ENCODE measurements at regions not wholly inside any gene's neighbourhood (a gene's known extent, or its start where the extent isn't known, plus 50 kb on each side); places are given as distances from the start of the nearest gene placed in this dataset.

DNA sequence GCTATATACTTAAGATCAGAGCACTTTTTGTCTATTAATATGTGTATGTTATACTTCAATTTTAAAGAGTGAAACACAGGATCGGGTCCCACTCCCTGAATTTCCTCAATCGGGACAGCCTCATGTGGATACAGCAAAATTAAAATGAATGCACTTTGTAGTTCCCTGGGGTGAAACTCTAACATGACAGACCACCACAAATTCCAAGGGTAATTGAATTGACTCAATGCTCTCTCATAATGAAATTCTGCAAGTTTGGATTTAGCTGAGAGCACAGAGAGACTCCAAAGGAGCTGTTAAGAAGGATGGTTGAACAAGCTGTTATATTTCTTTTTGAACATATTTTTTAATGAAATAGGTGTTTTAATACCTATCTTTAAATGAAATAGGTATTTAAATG, 413.6 kb downstream of the GXYLT1 start:
- no peaks in the 10 kb centered on the region for H3K27me3 Mint-ChIP-seq (ENCODE audit: low read depth)
- no peak for DNase-seq (ENCODE audit: low spot score in 2 of 2, unreplicated experiment in 2 of 2)
- TF ChIP-seq, protein P1, sequence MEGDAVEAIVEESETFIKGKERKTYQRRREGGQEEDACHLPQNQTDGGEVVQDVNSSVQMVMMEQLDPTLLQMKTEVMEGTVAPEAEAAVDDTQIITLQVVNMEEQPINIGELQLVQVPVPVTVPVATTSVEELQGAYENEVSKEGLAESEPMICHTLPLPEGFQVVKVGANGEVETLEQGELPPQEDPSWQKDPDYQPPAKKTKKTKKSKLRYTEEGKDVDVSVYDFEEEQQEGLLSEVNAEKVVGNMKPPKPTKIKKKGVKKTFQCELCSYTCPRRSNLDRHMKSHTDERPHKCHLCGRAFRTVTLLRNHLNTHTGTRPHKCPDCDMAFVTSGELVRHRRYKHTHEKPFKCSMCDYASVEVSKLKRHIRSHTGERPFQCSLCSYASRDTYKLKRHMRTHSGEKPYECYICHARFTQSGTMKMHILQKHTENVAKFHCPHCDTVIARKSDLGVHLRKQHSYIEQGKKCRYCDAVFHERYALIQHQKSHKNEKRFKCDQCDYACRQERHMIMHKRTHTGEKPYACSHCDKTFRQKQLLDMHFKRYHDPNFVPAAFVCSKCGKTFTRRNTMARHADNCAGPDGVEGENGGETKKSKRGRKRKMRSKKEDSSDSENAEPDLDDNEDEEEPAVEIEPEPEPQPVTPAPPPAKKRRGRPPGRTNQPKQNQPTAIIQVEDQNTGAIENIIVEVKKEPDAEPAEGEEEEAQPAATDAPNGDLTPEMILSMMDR (IDR thresholded peaks at IDR 0.05; ENCODE audit: unreplicated experiment) = no peak
- no peak overlapping the region for H3K27ac Mint-ChIP-seq
- no peaks in the 10 kb centered on the region for H3K36me3 Mint-ChIP-seq
- H3K4me3 Mint-ChIP-seq = no peak overlapping the region
- H3K9me3 Mint-ChIP-seq = peaks cover 5% of the 10 kb centered on the region
- H3K4me1 Mint-ChIP-seq = no peaks in the 10 kb centered on the region

DNA sequence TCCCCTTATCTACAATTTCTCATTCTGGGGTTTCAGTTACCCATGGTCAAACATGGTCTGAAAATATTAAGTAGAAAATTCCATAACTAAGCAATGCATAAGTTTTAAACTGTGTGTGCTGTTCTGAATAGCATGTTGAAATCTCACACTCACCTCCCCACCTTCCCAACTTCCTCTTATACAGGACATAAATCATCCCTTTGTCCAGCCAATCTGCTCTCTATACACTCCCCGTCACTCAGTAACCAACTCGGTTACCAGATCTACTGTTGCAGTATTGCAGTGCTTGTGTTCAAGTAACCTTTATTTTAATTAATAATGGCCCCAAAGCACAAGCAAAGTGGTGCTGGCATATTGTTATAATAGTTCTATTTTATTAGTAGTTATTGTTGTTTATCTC, 420.5 kb downstream of the GXYLT1 start:
- no peak overlapping the region for H3K27ac Mint-ChIP-seq
- H3K36me3 Mint-ChIP-seq = no peaks in the 10 kb centered on the region
- no peak overlapping the region for H3K4me3 Mint-ChIP-seq
- TF ChIP-seq, protein P1 (IDR thresholded peaks at IDR 0.05; ENCODE audit: unreplicated experiment) = no peak
- no peaks in the 10 kb centered on the region for H3K4me1 Mint-ChIP-seq
- no peaks in the 10 kb centered on the region for H3K27me3 Mint-ChIP-seq (ENCODE audit: low read depth)
- H3K9me3 Mint-ChIP-seq = no peaks in the 10 kb centered on the region
- no peak for DNase-seq (ENCODE audit: low spot score in 2 of 2, unreplicated experiment in 2 of 2)

DNA sequence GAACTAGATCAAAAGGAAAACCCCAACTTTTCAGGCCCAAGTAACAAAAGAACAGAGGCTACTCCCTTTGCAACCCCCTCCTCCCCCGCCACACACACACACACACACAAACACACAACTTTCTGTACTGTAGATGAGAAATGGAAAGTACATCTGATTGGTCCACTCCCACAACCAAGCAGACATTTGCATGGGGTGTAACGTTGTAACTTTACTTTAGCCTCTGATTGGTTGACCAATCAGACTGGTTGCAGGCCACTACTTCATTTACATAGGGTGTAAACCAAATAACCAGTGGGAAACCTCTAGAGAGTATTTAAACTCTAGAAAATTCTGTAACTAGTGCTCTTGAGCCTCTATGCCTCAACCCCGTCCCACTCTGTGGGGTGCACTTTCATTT, 425.5 kb downstream of the GXYLT1 start:
- H3K9me3 Mint-ChIP-seq = no peaks in the 10 kb centered on the region
- no peak overlapping the region for H3K4me3 Mint-ChIP-seq
- no peak for DNase-seq (ENCODE audit: low spot score in 2 of 2, unreplicated experiment in 2 of 2)
- no peaks in the 10 kb centered on the region for H3K36me3 Mint-ChIP-seq
- no peaks in the 10 kb centered on the region for H3K27me3 Mint-ChIP-seq (ENCODE audit: low read depth)
- no peaks in the 10 kb centered on the region for H3K4me1 Mint-ChIP-seq
- H3K27ac Mint-ChIP-seq = no peak overlapping the region
- TF ChIP-seq, protein P1 (IDR thresholded peaks at IDR 0.05; ENCODE audit: unreplicated experiment) = no peak

DNA sequence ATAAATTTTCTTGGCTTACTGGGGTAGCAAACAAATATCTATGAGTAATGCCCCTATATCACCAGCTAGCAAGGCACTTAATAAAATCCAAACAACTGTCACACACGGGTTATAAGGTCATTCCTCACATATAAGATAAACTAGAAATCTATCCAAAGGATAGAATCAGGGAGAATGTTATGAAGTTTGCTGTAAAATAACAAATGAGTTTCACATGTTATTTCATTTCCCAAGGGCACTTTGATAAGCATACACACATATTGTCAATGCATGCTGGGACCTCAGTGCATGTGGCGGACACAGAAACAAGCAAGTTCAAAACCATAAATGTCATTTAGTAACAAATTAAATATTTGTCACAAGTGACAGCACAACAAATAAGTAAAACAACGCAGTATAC, 429.4 kb downstream of the GXYLT1 start:
- no peaks in the 10 kb centered on the region for H3K27me3 Mint-ChIP-seq (ENCODE audit: low read depth)
- H3K4me3 Mint-ChIP-seq = no peak overlapping the region
- H3K9me3 Mint-ChIP-seq = peaks cover 5% of the 10 kb centered on the region
- H3K4me1 Mint-ChIP-seq = no peaks in the 10 kb centered on the region
- H3K36me3 Mint-ChIP-seq = no peaks in the 10 kb centered on the region
- no peak overlapping the region for H3K27ac Mint-ChIP-seq
- TF ChIP-seq, protein P1 (IDR thresholded peaks at IDR 0.05; ENCODE audit: unreplicated experiment) = no peak
- DNase-seq (ENCODE audit: low spot score in 2 of 2, unreplicated experiment in 2 of 2) = no peak

DNA sequence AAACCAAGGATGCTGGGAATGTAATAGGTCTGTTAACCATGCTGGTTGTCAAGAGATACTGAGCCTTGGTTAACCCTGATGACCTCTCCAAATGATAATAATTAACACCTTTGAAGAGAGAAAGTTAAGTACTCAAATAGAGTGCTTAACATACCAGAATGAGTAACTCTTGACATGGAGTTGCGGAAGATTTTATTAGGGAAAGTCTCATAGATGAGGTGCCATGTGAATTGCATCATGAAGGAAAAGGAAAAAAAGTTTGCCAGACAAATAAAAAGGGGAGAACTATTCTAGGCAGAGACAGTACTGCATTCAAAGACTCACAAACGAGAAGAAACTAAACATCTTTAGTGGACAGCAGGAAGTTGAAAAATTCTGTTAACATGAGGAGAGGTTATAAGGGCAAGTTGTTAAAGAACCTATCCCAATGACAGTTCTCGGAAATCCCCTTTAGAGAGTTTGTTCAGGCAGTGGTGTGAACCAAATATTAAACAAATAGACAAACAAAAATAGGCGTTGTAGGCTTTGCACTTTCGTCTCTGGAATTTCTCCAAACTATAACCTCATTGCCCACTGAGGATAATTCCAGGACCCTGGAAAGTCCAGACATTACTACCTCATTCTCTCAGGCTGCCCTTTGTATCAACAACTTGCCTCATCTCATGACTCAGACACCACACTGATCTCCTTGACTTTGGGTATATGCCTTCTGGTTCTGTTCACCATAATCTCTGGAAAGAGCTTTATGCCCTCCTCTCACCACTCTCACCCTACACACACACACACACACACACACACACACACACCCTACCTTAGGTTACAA, 435.0 kb downstream of the GXYLT1 start:
- no peak for DNase-seq (ENCODE audit: low spot score in 2 of 2, unreplicated experiment in 2 of 2)
- Mint-ChIP-seq H3K27me3 (ENCODE audit: low read depth) (no peaks in the 10 kb centered on the region), H3K27ac (no peak overlapping the region), H3K36me3 (no peaks in the 10 kb centered on the region), H3K4me3 (no peak overlapping the region), H3K9me3 (peaks cover 5% of the 10 kb centered on the region), H3K4me1 (no peaks in the 10 kb centered on the region)
- TF ChIP-seq, protein P1 (IDR thresholded peaks at IDR 0.05; ENCODE audit: unreplicated experiment) = no peak
